B cell (primary cell): ENCODE measurements at regions not wholly inside any gene's neighbourhood (a gene's known extent, or its start where the extent isn't known, plus 50 kb on each side); places are given as distances from the start of the nearest gene placed in this dataset.
"Not testable (repeated sequence)": the region's sequence is repeated elsewhere in the genome, so short reads cannot be mapped to it uniquely, and the experiment has no call there.

Experiments
- ATAC-seq: fragments of 200-7000 bp; cut with Tn5 transposase; one replicate; pipeline ENCODE4 v1.10.0; 2021; ENCODE audit warnings: low read depth, mild to moderate bottlenecking, moderate number of reproducible peaks, moderate library complexity
- CTCF ChIA-PET: fragments of 350-600 bp; sonication (Branson Sonifier 250); formaldehyde crosslinking; loops from one replicate; lab custom pipeline; 2021; ENCODE audit warnings: antibody characterized with exemption, inconsistent platforms; lab: Charles Lee
- POLR2A ChIA-PET: fragments of 350-600 bp; sonication (Branson Sonifier 250); formaldehyde crosslinking; loops from one replicate; lab custom pipeline; 2021; ENCODE audit warnings: antibody characterized with exemption; lab: Charles Lee
- DNase-seq: peaks from one replicate; pipeline ENCODE4 v3.0.0; 2013
- H2AFZ ChIP-seq: 2 replicates; pipeline ENCODE4 v1.6.1; 2012; ENCODE audit warnings: mild to moderate bottlenecking, low read depth, low read length; ENCODE audit not compliant: insufficient read depth, poor library complexity, severe bottlenecking
- H3K27ac ChIP-seq, 2 donors: 1 replicate in 1 of 2; 2 replicates in 1 of 2; pipeline ENCODE4 v1.5.1; 2012 to 2013; ENCODE audit warnings: low read length in 2 of 2, mild to moderate bottlenecking in 2 of 2, moderate library complexity in 1 of 2
- H3K27me3 ChIP-seq, 4 experiments: fragments of 200-600 bp in 1 of 4; sonication (generic) in 1 of 4; replicated peaks in 1 of 4; 1 replicate in 2 of 4; 2 replicates in 2 of 4; pipeline versions ENCODE4 v1.6.1 to v1.7.0; 2013 to 2016; ENCODE audit warnings: low read length in 3 of 4, mild to moderate bottlenecking in 2 of 4, mixed read lengths in 1 of 4, moderate library complexity in 1 of 4; ENCODE audit not compliant: insufficient read depth in 4 of 4, control insufficient read depth in 3 of 4; ENCODE audit errors: control extremely low read depth in 1 of 4
- H3K36me3 ChIP-seq, 2 experiments: replicated peaks in 1 of 2; 1 replicate in 1 of 2; 2 replicates in 1 of 2; pipeline versions ENCODE4 v1.6.1 to v1.7.1; 2013; ENCODE audit warnings: low read length in 1 of 2; ENCODE audit not compliant: insufficient read depth in 2 of 2, control insufficient read depth in 1 of 2; ENCODE audit errors: control extremely low read depth in 1 of 2, extremely low read depth in 1 of 2
- H3K4me1 ChIP-seq, 2 donors: fragments of 200-600 bp in 1 of 2; sonication (generic) in 1 of 2; 1 replicate in 1 of 2; 2 replicates in 1 of 2; pipeline versions ENCODE4 v1.5.1 to v1.6.1; 2013 to 2017; ENCODE audit warnings: low read length in 2 of 2; ENCODE audit not compliant: control insufficient read depth in 2 of 2, insufficient read depth in 2 of 2
- H3K4me2 ChIP-seq: replicated peaks from 2 replicates; pipeline ENCODE3; 2012; ENCODE audit warnings: mild to moderate bottlenecking, low read depth, low read length; ENCODE audit not compliant: poor library complexity, severe bottlenecking
- H3K4me3 ChIP-seq, 5 experiments: fragments of 200-600 bp in 1 of 5; sonication (generic) in 1 of 5; 1 replicate in 3 of 5; 2 replicates in 2 of 5; pipeline versions ENCODE4 v1.5.1 to v1.7.0; 2011 to 2016; ENCODE audit warnings: low read length in 4 of 5, mild to moderate bottlenecking in 4 of 5, low read depth in 2 of 5, control low read depth in 1 of 5, moderate library complexity in 1 of 5; ENCODE audit not compliant: insufficient read depth in 1 of 5; ENCODE audit errors: control extremely low read depth in 1 of 5, extremely low read depth in 1 of 5
- H3K79me2 ChIP-seq: fragments of 200-600 bp; sonication (generic); one replicate; pipeline ENCODE4 v1.6.0; 2016; ENCODE audit warnings: low read length; ENCODE audit not compliant: control insufficient read depth, insufficient read depth
- H3K9ac ChIP-seq: fragments of 200-600 bp; sonication (generic); 2 replicates; pipeline ENCODE4 v1.6.1; 2017; ENCODE audit warnings: mild to moderate bottlenecking, low read length, moderate library complexity
- H3K9me3 ChIP-seq, 3 donors: one replicate each; pipeline versions ENCODE4 v1.6.1 to v1.7.1; 2013; ENCODE audit warnings: low read length in 2 of 3; ENCODE audit not compliant: control insufficient read depth in 2 of 3, insufficient read depth in 1 of 3; ENCODE audit errors: control extremely low read depth in 1 of 3
- H4K20me1 ChIP-seq: 2 replicates; pipeline ENCODE4 v1.6.0; 2012; ENCODE audit warnings: mild to moderate bottlenecking, low read length; ENCODE audit not compliant: insufficient read depth, control insufficient read depth, poor library complexity, severe bottlenecking
- H3K27ac Mint-ChIP-seq: one replicate; pipeline ENCODE4 v1.8.0; 2021; ENCODE audit warnings: mixed read lengths
- H3K27me3 Mint-ChIP-seq: one replicate; pipeline ENCODE4 v1.8.0; 2021; ENCODE audit warnings: mixed read lengths
- H3K4me1 Mint-ChIP-seq: one replicate; pipeline ENCODE4 v1.8.0; 2021; ENCODE audit warnings: mixed read lengths
- H3K4me3 Mint-ChIP-seq: one replicate; pipeline ENCODE4 v1.8.0; 2021; ENCODE audit warnings: mixed read lengths
- H3K9me3 Mint-ChIP-seq: one replicate; pipeline ENCODE4 v1.8.0; 2022; ENCODE audit warnings: mixed read lengths; ENCODE audit not compliant: insufficient read depth
- EZH2 ChIP-seq: IDR thresholded peaks from 2 replicates; pipeline ENCODE4 v1.6.1; 2012; ENCODE audit warnings: borderline replicate concordance, low read depth, mild to moderate bottlenecking, moderate library complexity, low read length; ENCODE audit not compliant: insufficient read depth, poor library complexity, severe bottlenecking
- WGBS: methylation state at CpG from one replicate; pipeline ENCODE4 v1.1.5; 2013; ENCODE audit warnings: missing lambda C conversion rate; ENCODE audit not compliant: insufficient coverage; 5-methylcytosine and 5-hydroxymethylcytosine counted together
- intact Hi-C: fragments of 100-400 bp; cut with micrococcal nuclease; formaldehyde crosslinking; loops from one replicate; pipeline ENCODE4 v1.10.0; 2022
- TF ChIP-seq, protein P1 (sequence below): fragments of 200-600 bp; IDR thresholded peaks from one replicate; pipeline ENCODE4 v1.8.0; 2022; ENCODE audit warnings: antibody characterized with exemption, mild to moderate bottlenecking

GRCh38 chr1:60694980-60695379, 387.4 kb upstream of the NFIA start:
- no peak for ATAC-seq
- H3K36me3 ChIP-seq, result no peaks in the 10 kb centered on the region
- no peak for DNase-seq
- H3K4me2 ChIP-seq, result no peak overlapping the region
- POLR2A ChIA-PET, result no interaction called here
- no peaks in the 10 kb centered on the region for H3K27me3 ChIP-seq
- Mint-ChIP-seq H3K4me3 (no peak overlapping the region), H3K27ac (no peak overlapping the region), H3K9me3 (no peaks in the 10 kb centered on the region), H3K4me1 (no peaks in the 10 kb centered on the region), H3K27me3 (no peaks in the 10 kb centered on the region)
- peaks cover 0 to 3% (median 0%) of the 10 kb centered on the region in 3 donors for H3K9me3 ChIP-seq
- H2AFZ ChIP-seq, result no peak overlapping the region
- no peak overlapping the region for H3K9ac ChIP-seq
- TF ChIP-seq EZH2, result no peak
- TF ChIP-seq, protein P1, sequence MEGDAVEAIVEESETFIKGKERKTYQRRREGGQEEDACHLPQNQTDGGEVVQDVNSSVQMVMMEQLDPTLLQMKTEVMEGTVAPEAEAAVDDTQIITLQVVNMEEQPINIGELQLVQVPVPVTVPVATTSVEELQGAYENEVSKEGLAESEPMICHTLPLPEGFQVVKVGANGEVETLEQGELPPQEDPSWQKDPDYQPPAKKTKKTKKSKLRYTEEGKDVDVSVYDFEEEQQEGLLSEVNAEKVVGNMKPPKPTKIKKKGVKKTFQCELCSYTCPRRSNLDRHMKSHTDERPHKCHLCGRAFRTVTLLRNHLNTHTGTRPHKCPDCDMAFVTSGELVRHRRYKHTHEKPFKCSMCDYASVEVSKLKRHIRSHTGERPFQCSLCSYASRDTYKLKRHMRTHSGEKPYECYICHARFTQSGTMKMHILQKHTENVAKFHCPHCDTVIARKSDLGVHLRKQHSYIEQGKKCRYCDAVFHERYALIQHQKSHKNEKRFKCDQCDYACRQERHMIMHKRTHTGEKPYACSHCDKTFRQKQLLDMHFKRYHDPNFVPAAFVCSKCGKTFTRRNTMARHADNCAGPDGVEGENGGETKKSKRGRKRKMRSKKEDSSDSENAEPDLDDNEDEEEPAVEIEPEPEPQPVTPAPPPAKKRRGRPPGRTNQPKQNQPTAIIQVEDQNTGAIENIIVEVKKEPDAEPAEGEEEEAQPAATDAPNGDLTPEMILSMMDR, result no peak
- intact Hi-C loops, result no loop called here
- H3K79me2 ChIP-seq, result no peaks in the 10 kb centered on the region
- WGBS, result 75% methylated on average over 2 of the region's 4 CpGs
- H4K20me1 ChIP-seq, result no peaks in the 10 kb centered on the region
- no peaks in the 10 kb centered on the region for H3K4me1 ChIP-seq
- H3K4me3 ChIP-seq, result no peak overlapping the region
- H3K27ac ChIP-seq, result no peak overlapping the region
- CTCF ChIA-PET, result no interaction called here

GRCh38 chr1:60692031-60692430, 390.3 kb upstream of the NFIA start:
- Histone ChIP-seq H3K4me3 (no peak overlapping the region), H3K9ac (no peak overlapping the region), H3K4me2 (no peak overlapping the region), H3K9me3 (peaks cover 0 to 3% (median 1%) of the 10 kb centered on the region in 3 donors), H3K36me3 (no peaks in the 10 kb centered on the region), H4K20me1 (no peaks in the 10 kb centered on the region), H2AFZ (no peak overlapping the region), H3K79me2 (no peaks in the 10 kb centered on the region), H3K27me3 (no peaks in the 10 kb centered on the region), H3K4me1 (no peaks in the 10 kb centered on the region), H3K27ac (no peak overlapping the region)
- ChIA-PET CTCF (no interaction called here), POLR2A (no interaction called here)
- intact Hi-C loops, result no loop called here
- H3K4me3 Mint-ChIP-seq, result no peak overlapping the region
- TF ChIP-seq, protein P1, result no peak
- no peak for TF ChIP-seq EZH2
- no peaks in the 10 kb centered on the region for H3K27me3 Mint-ChIP-seq
- no peaks in the 10 kb centered on the region for H3K9me3 Mint-ChIP-seq
- DNase-seq, result no peak
- ATAC-seq, result no peak
- H3K27ac Mint-ChIP-seq, result no peak overlapping the region
- H3K4me1 Mint-ChIP-seq, result no peaks in the 10 kb centered on the region

DNA sequence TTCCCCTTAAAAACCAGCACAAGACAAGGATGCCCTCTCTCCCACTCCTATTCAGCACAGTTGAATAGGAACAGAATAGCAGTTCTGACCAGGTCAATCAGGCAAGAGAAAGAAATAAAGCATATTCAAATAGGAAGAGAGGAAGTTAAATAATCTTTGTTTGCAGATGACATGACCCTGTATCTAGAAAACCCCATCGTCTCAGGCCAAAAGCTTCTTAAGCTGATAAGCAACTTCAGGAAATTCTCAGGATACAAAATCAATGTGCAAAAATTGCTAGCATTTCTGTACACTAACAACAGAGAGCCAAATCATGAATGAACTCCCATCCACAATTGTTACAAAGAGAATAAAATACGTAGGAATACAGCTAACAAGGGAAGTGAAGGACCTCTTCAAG, 394.1 kb upstream of the NFIA start:
- H3K4me3 Mint-ChIP-seq, intact Hi-C loops, POLR2A ChIA-PET, H3K36me3 ChIP-seq, H3K4me3 ChIP-seq, H3K9me3 ChIP-seq, H3K4me1 ChIP-seq, CTCF ChIA-PET, H3K27me3 Mint-ChIP-seq, H3K79me2 ChIP-seq, H3K27ac ChIP-seq, H3K9ac ChIP-seq, ATAC-seq, H3K4me2 ChIP-seq, H4K20me1 ChIP-seq, H3K27ac Mint-ChIP-seq, DNase-seq, H2AFZ ChIP-seq, H3K4me1 Mint-ChIP-seq, H3K9me3 Mint-ChIP-seq, H3K27me3 ChIP-seq: not testable (repeated sequence)
- 65% methylated on average over 2 of the region's 2 CpGs for WGBS
